ENCODE measurements at regions not wholly inside any gene's neighbourhood (a gene's known extent, or its start where the extent isn't known, plus 50 kb on each side); places are given as distances from the start of the nearest gene placed in this dataset.

DNA sequence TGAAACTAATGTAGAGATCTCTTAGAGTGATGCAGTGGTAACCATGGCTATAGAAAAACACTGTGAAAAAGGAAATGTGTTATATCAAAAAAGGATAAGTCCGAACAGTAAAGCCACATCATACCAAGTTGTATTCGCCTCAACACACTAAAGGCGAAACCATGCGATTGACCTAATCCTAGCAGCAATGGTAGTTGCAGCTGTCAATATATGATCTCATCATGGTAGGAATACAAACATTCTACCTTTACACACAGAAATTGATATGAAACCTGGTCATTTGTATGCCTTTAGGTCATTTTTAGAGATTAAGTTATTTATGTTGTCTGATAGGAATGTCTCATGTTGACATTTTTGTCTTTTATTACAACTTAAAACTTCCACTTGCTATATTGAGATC is 271.9 kb downstream of the SLITRK6 start:
- TF ChIP-seq POLR2A (IDR thresholded peaks at IDR 0.05) (no peak), CTCF (IDR thresholded peaks at IDR 0.05) (no peak), POLR2AphosphoS5 (IDR thresholded peaks at IDR 0.05) (no peak), EP300 (IDR thresholded peaks at IDR 0.05) (no peak)

Measured in upper lobe of left lung (tissue), 4 donors.